Panc1 (cell line): ENCODE measurements at regions not wholly inside any gene's neighbourhood (a gene's known extent, or its start where the extent isn't known, plus 50 kb on each side); places are given as distances from the start of the nearest gene placed in this dataset.

Experiments used
- ATAC-seq: fragments of 200-7000 bp; cut with Tn5 transposase; 2 replicates; pipeline ENCODE4 v1.9.1; 2020; ENCODE audit warnings: mild to moderate bottlenecking, moderate library complexity
- BruUV-seq: library from RNA; stranded (reverse); fragments of 400-500 nt; replicated peaks from 2 replicates; lab custom pipeline; 2021; lab: Mats Ljungman, UMichigan
- CTCF ChIA-PET: fragments of 300-600 bp; sonication (Branson Sonifier 250); formaldehyde crosslinking; loops from one replicate; lab custom pipeline; 2022; ENCODE audit warnings: antibody characterized with exemption; lab: Charles Lee
- POLR2A ChIA-PET: fragments of 300-600 bp; sonication (Branson Sonifier 250); formaldehyde crosslinking; loops from one replicate; lab custom pipeline; 2022; ENCODE audit warnings: antibody characterized with exemption; lab: Charles Lee
- DNase-seq: peaks from one replicate; pipeline ENCODE4 v3.0.0-alpha.2; 2010; ENCODE audit warnings: low read depth, low spot score
- H3K27ac ChIP-seq: 2 replicates; pipeline ENCODE4 v1.5.1; 2011; ENCODE audit warnings: mild to moderate bottlenecking, low read length, inconsistent platforms
- H3K27me3 ChIP-seq: fragments of 200-500 bp; sonication (Bioruptor generic); 2 replicates; pipeline ENCODE4 v1.6.0; 2014; ENCODE audit warnings: low read length, inconsistent platforms; ENCODE audit not compliant: control insufficient read depth, insufficient read depth
- H3K36me3 ChIP-seq: fragments of 200-500 bp; sonication (Bioruptor generic); 2 replicates; pipeline ENCODE4 v1.5.1; 2014; ENCODE audit warnings: inconsistent platforms, mild to moderate bottlenecking, low read length, moderate library complexity; ENCODE audit not compliant: control insufficient read depth, insufficient read depth
- H3K4me1 ChIP-seq: 2 replicates; pipeline ENCODE4 v1.5.1; 2011; ENCODE audit warnings: inconsistent platforms, mild to moderate bottlenecking, low read length, moderate library complexity; ENCODE audit not compliant: control insufficient read depth, insufficient read depth
- H3K4me3 ChIP-seq, 2 experiments: 2 replicates each; pipeline ENCODE4 v1.5.1; 2011 to 2012; ENCODE audit warnings: low read depth in 2 of 2, low read length in 2 of 2, mild to moderate bottlenecking in 2 of 2, inconsistent platforms in 1 of 2, moderate library complexity in 1 of 2
- H3K9me3 ChIP-seq: fragments of 200-500 bp; sonication (Bioruptor generic); 2 replicates; pipeline ENCODE4 v1.5.1; 2014; ENCODE audit warnings: low read depth, mild to moderate bottlenecking, inconsistent platforms, low read length, moderate library complexity; ENCODE audit not compliant: control insufficient read depth, insufficient read depth
- CTCF ChIP-seq: fragments of 450-650 bp; IDR thresholded peaks from 2 replicates; pipeline ENCODE4 v1.5.1; 2017; ENCODE audit warnings: mild to moderate bottlenecking
- POLR2AphosphoS5 ChIP-seq: IDR thresholded peaks from 2 replicates; pipeline ENCODE4 v1.6.1; 2012; ENCODE audit warnings: mild to moderate bottlenecking, low read depth, low read length, moderate library complexity
- REST ChIP-seq, 2 experiments: IDR thresholded peaks; 2 replicates each; pipeline ENCODE4 v1.6.1; 2011 to 2012; ENCODE audit warnings: low read depth in 2 of 2, control low read depth in 1 of 2, low read length in 1 of 2, mild to moderate bottlenecking in 1 of 2, moderate library complexity in 1 of 2; ENCODE audit not compliant: insufficient read depth in 1 of 2
- SIN3A ChIP-seq: IDR thresholded peaks from 2 replicates; pipeline ENCODE4 v1.6.1; 2012; ENCODE audit warnings: low read depth, mild to moderate bottlenecking, low read length, moderate library complexity, borderline replicate concordance; ENCODE audit not compliant: insufficient read depth
- TCF7L2 ChIP-seq: IDR thresholded peaks from 2 replicates; pipeline ENCODE4 v1.6.1; 2011; ENCODE audit warnings: mild to moderate bottlenecking, low read depth, low read length, inconsistent platforms
- in situ Hi-C: cut with HindIII; loops from 2 replicates; pipeline ENCODE4 v1.10.0; 2016; ENCODE audit warnings: low sequenced_read_pairs, low pct_unique_long_range_greater_than_20kb
- intact Hi-C: fragments of 100-400 bp; cut with micrococcal nuclease; formaldehyde crosslinking; loops from one replicate; pipeline ENCODE4 v1.10.0; 2022; ENCODE audit not compliant: unreplicated experiment

GRCh38 chr5:63811286-63811685, 151.0 kb downstream of the HTR1A start:
- in situ Hi-C loops, result no loop called here
- DNase-seq (no peak), ATAC-seq (no peak)
- Histone ChIP-seq H3K27ac (no peak overlapping the region), H3K27me3 (no peaks in the 10 kb centered on the region), H3K4me1 (no peaks in the 10 kb centered on the region), H3K4me3 (no peak overlapping the region), H3K9me3 (no peaks in the 10 kb centered on the region), H3K36me3 (no peaks in the 10 kb centered on the region)
- TF ChIP-seq SIN3A (no peak), POLR2AphosphoS5 (no peak), CTCF (no peak), TCF7L2 (no peak), REST (IDR thresholded peaks at IDR 0.05; ENCODE audit: insufficient read depth in 1 of 2, low read depth in 2 of 2, low read length in 1 of 2) (no peak)
- BruUV-seq, result no TSS peak
- CTCF ChIA-PET, result no interaction called here
- POLR2A ChIA-PET, result no interaction called here
- intact Hi-C loops, result no loop called here

- H3K4me1 ChIP-seq, result no peaks in the 10 kb centered on the region
- BruUV-seq, result no TSS peak
- DNase-seq (no peak), ATAC-seq (no peak)
- intact Hi-C loops (no loop called here), in situ Hi-C loops (no loop called here)
- ChIA-PET POLR2A (no interaction called here), CTCF (no interaction called here)
- no peaks in the 10 kb centered on the region for H3K36me3 ChIP-seq
- H3K9me3 ChIP-seq, result no peaks in the 10 kb centered on the region
- H3K27ac ChIP-seq, result no peak overlapping the region
- TF ChIP-seq REST (IDR thresholded peaks at IDR 0.05; ENCODE audit: insufficient read depth in 1 of 2, low read depth in 2 of 2, low read length in 1 of 2), result no peak
- no peak for TF ChIP-seq TCF7L2
- no peak for TF ChIP-seq CTCF
- no peak for TF ChIP-seq SIN3A
- TF ChIP-seq POLR2AphosphoS5, result no peak
- no peak overlapping the region for H3K4me3 ChIP-seq
- no peaks in the 10 kb centered on the region for H3K27me3 ChIP-seq
Observed at GRCh38 chr5:63805151-63805550, 157.1 kb downstream of the HTR1A start.
